ENCODE measurements at regions not wholly inside any gene's neighbourhood (a gene's known extent, or its start where the extent isn't known, plus 50 kb on each side); places are given as distances from the start of the nearest gene placed in this dataset.
"Not testable (repeated sequence)": the region's sequence is repeated elsewhere in the genome, so short reads cannot be mapped to it uniquely, and the experiment has no call there.

DNA sequence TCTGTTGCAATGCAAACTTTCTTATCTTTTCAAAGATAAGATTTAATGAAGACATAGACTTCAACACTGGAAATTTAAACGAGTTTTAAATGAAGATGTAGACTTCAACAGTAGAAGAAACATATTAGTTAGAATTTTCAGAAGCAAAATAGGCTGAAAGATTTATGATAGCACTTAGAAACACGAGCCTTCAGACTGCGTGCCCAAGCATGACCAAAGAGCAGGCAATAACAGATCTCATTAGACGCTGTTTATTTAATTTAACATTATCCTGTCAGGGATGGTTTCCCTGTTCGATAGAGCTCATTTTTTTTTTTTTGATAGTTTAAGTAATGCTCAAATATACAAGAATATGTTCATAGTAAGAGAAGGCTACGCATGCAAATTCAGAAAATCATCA lies 604.7 kb upstream of the SOX9 start:
- no peak for DNase-seq

DNA sequence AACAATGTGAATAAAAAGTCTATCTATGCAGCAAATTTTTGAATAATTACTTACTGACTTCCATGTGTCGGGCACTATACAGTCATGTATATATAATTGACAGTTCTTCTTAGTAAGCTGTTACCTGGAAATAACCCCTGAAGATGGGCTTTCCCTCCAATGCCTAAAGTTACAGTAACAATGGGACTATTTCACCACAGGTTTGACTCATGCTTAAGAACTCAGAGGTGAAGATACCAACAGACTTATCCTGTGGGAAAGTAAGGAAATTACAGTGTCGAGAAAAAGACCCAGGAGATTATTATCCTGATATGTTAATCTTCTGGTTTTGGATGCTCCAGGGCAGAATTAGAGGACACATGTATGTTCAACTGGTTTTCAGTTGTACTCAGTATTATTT lies 601.5 kb upstream of the SOX9 start:
- DNase-seq = no peak

DNA sequence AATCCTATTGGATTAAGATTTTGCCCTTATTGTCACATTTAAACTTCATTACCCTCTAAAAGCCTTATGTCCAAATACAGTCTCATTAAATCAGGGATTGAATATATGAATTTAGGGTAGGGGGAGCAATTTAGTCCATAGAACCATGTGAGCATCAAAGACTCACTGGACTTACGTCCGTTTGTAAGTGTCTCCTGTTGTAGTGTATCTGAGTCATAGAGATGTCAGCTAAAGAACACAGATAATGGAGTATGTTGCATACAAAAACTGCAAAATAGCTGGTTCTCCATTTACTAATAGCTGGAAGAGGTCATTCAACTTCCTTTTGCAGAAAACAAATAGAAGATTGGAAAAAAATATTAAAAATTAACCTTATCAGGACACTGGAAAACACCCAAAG lies 599.1 kb upstream of the SOX9 start:
- DNase-seq = no peak

DNA sequence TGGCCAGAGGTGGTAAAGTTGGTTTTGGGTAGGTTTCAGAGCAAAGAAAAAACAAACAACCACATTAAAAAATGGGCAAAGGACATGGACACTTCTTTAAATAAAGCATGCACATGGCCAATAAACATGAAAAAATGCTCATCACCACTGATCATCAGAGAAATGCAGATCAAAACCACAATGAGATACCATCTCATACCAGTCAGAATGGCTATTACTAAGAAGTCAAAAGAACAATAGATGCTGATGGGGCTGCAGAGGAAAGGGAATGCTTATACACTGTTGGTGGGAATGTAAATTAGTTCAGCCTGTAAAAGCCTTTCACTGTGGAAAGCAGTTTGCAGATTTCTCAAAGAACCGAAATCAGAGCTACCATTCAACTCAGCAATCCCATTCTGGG lies 598.4 kb upstream of the SOX9 start:
- no peak for DNase-seq

GRCh38 chr17:71527311-71527710 lies 593.5 kb upstream of the SOX9 start:
- no peak for DNase-seq

GRCh38 chr17:71528210-71528609 lies 592.6 kb upstream of the SOX9 start:
- no peak for DNase-seq

GRCh38 chr17:71530248-71530647 lies 590.6 kb upstream of the SOX9 start:
- no peak for DNase-seq

GRCh38 chr17:71535321-71535720 lies 585.5 kb upstream of the SOX9 start:
- no peak for DNase-seq

DNA sequence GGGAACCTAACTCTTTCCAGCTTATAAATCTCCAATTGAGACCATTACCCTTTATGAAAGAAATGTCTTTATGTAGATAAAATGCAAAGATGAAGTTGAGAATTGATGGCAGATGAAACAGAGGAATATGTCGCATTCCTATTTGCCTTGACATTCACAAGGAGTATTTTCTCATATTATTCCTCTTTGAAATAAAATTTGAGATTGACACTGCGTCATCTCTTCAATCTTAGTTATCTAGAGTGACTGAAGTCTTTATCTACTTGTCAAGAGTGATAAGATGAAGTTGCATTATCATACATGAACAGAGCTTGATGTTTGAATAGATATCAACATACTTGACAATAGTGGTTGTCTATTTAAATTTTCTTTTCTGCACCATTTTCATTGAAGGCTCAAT lies 574.4 kb upstream of the SOX9 start:
- DNase-seq = no peak

DNA sequence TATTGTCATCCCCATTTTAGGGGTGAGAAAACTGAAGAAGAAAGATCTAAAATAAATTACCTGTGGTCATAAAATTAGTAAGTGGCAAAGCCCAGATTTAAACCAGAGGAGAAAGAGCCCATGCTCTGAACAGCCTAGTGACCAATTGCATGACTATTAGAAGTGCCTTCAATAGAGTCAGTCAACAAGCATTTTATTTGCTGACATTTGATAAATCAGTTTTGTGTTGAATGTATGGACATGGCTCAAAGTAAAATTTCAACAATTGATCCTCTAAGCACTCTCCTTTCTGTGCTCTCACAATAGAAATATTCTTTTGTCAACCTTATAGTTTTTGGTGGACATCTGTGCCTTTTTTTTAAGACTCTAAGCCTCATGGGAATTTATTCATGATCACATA lies 572.9 kb upstream of the SOX9 start:
- DNase-seq = no peak

- no peak for DNase-seq
These were observed 572.2 kb upstream of the SOX9 start for GRCh38 chr17:71548540-71549190.

- DNase-seq = no peak
These were observed 570.1 kb upstream of the SOX9 start for GRCh38 chr17:71550675-71551074.

- DNase-seq = no peak
These were observed 567.4 kb upstream of the SOX9 start for GRCh38 chr17:71553381-71553780.

- DNase-seq = no peak
These were observed 561.9 kb upstream of the SOX9 start for GRCh38 chr17:71558901-71559300.

- no peak for DNase-seq
These were observed 548.5 kb upstream of the SOX9 start for GRCh38 chr17:71572343-71572742.

DNA sequence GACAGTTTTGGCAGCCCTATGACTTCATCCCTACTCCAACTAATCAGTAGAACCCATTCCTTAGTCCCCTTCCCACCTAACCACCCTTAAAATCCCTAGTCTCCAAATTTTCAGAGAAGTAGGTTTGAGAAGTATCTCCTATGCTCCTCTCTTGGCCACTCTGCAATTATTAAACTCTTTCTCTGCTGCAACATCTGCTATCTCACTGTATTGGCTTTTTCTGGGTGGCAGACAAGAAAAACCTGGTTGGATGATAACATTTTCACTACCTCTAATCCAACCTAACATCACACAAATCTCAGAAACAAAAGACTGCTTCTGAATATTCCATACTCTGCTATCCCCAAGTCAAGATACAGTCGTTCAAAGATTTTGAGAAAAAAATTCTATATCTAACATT lies 542.4 kb upstream of the SOX9 start:
- DNase-seq = no peak

GRCh38 chr17:71580220-71580619 lies 540.6 kb upstream of the SOX9 start:
- DNase-seq = no peak

GRCh38 chr17:71585540-71585939 lies 535.3 kb upstream of the SOX9 start:
- no peak for DNase-seq

DNA sequence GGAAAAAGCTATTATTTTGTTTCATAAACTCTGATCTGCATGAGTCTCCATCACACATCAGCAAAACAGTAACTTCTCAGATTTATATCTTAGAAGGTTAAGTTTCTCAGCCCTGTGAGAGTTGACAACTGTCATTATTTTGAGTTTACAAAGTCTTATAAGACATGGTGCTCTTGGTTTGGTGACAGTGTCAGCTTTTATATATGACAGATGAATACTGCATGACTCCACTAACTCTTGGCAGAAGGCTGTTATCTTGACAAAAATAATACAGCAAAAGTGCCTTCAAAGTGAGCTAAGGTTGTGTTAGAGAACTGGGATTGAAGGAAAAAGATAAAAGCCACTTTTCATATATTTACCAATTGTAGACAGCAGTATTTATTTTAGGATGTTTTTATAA lies 528.4 kb upstream of the SOX9 start:
- DNase-seq = no peak

- DNase-seq = no peak
These were observed 527.7 kb upstream of the SOX9 start for GRCh38 chr17:71593078-71593477.

- DNase-seq = not testable (repeated sequence)
These were observed 521.2 kb upstream of the SOX9 start for GRCh38 chr17:71599583-71599982.

GRCh38 chr17:71600137-71600789 lies 520.6 kb upstream of the SOX9 start:
- no peak for DNase-seq

DNA sequence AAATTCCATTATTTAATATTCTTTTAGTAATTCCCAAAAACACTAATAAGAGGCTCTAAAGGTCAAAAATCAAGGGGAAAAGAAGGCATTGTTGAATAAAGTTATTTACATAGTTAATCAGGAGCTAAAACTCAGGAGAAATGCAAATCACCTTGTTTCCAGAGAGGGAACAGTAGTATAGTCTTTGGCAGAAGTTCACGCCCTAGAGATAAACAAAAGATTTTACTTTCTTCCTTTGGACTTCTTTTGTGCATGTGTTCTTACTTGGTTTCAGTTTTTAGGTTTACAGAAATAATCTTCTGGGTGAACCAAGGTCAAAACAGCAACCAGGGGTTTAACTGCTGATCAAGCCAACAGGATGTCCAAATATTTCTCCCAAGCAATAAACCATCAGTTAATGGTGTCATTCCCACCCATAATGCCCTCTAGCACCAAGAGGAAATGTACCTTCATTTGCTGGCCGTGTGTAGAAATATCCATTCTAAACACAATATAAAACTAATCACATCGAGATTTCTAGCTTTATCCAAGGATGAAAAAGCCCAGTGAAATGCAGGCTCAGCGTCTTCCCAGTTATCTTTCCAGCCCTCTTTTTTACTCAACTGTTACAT lies 518.8 kb upstream of the SOX9 start:
- DNase-seq = no peak

DNA sequence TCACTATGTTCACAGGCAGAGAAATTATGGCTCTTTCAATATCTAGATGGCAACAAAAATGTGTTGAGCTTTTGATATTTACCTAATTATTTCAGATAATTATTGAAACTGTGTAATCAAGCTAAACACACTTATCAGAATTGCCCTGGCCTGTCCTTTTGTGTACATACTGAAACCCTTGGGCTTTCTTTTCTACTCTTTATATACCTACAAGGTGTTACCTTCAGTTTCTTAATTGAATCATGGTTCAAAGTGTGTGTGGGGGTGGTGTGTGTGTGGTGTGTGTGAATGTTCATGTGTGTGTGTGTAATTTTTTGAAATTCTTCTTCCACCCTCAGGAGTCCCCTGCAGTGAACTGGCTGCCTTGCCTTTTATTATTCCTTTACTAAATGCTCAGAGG lies 506.8 kb upstream of the SOX9 start:
- no peak for DNase-seq

- no peak for DNase-seq
These were observed 505.0 kb upstream of the SOX9 start for GRCh38 chr17:71615820-71616219.

Data from CD4-positive, alpha-beta T cell treated with Interleukin-12 subunit alpha and Interleukin-12 subunit beta, for 1 hour (primary cell).